Neural cell (in vitro differentiated cells): ENCODE measurements at regions not wholly inside any gene's neighbourhood (a gene's known extent, or its start where the extent isn't known, plus 50 kb on each side); places are given as distances from the start of the nearest gene placed in this dataset.

ENCODE experiments used
- EP300 ChIP-seq: fragments of 450-650 bp; conservative IDR thresholded peaks from 2 replicates; pipeline ENCODE4 v1.6.1; 2014; ENCODE audit warnings: antibody characterized with exemption, mild to moderate bottlenecking, moderate library complexity; ENCODE audit not compliant: poor library complexity, severe bottlenecking
- EZH2 ChIP-seq: fragments of 200-600, 300-800 bp; shearing (Covaris generic), sonication (generic); IDR thresholded peaks from 2 replicates; pipeline ENCODE4 v1.6.1; 2014; ENCODE audit warnings: antibody characterized with exemption, low read length, borderline replicate concordance, mild to moderate bottlenecking; ENCODE audit not compliant: insufficient read depth, poor library complexity, severe bottlenecking
- MXI1 ChIP-seq: fragments of 450-650 bp; conservative IDR thresholded peaks from 2 replicates; pipeline ENCODE4 v1.6.1; 2014; ENCODE audit warnings: antibody characterized with exemption, mild to moderate bottlenecking; ENCODE audit not compliant: poor library complexity, severe bottlenecking
- POLR2AphosphoS5 ChIP-seq: IDR thresholded peaks from 2 replicates; pipeline ENCODE4 v1.6.1; 2012
- RAD21 ChIP-seq: fragments of 450-650 bp; conservative IDR thresholded peaks from 2 replicates; pipeline ENCODE4 v1.6.1; 2014; ENCODE audit warnings: antibody characterized with exemption, mild to moderate bottlenecking, moderate library complexity
- SMC3 ChIP-seq: fragments of 450-650 bp; conservative IDR thresholded peaks from 2 replicates; pipeline ENCODE4 v1.6.1; 2014; ENCODE audit warnings: antibody characterized with exemption, mild to moderate bottlenecking, moderate library complexity; ENCODE audit not compliant: poor library complexity
- TF ChIP-seq, protein P1 (sequence below): fragments of 450-650 bp; IDR thresholded peaks from 2 replicates; pipeline ENCODE4 v1.5.1; 2014; ENCODE audit warnings: antibody characterized with exemption, mild to moderate bottlenecking, moderate library complexity; ENCODE audit not compliant: poor library complexity, severe bottlenecking
- TF ChIP-seq, protein P2 (sequence below): IDR thresholded peaks from 2 replicates; pipeline ENCODE4 v1.6.1; 2012; ENCODE audit warnings: borderline replicate concordance

DNA sequence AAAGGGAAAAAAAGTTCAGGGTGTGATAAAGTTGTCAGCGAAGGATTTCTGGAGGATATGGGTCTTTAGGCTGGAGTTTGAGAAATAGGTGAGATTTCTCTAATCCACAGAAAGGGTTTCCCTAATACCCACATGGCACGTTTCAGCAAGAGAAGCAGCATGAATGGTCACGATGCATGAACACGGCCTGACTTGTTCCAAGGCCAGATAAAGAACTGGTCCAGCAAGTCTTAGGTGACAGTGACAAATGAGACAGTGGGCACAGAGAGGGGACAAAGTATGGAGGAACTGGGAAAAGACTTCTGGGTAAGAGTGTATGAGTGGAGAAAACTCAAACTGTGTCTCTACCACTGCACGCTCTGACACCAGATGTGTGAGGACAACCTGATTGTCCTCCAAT lies 262.0 kb upstream of the FOXQ1 start:
- TF ChIP-seq, protein P1, sequence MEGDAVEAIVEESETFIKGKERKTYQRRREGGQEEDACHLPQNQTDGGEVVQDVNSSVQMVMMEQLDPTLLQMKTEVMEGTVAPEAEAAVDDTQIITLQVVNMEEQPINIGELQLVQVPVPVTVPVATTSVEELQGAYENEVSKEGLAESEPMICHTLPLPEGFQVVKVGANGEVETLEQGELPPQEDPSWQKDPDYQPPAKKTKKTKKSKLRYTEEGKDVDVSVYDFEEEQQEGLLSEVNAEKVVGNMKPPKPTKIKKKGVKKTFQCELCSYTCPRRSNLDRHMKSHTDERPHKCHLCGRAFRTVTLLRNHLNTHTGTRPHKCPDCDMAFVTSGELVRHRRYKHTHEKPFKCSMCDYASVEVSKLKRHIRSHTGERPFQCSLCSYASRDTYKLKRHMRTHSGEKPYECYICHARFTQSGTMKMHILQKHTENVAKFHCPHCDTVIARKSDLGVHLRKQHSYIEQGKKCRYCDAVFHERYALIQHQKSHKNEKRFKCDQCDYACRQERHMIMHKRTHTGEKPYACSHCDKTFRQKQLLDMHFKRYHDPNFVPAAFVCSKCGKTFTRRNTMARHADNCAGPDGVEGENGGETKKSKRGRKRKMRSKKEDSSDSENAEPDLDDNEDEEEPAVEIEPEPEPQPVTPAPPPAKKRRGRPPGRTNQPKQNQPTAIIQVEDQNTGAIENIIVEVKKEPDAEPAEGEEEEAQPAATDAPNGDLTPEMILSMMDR = no peak
- TF ChIP-seq EZH2 (no peak), SMC3 (no peak), EP300 (no peak), POLR2AphosphoS5 (no peak), RAD21 (no peak), MXI1 (no peak)
- TF ChIP-seq, protein P2, sequence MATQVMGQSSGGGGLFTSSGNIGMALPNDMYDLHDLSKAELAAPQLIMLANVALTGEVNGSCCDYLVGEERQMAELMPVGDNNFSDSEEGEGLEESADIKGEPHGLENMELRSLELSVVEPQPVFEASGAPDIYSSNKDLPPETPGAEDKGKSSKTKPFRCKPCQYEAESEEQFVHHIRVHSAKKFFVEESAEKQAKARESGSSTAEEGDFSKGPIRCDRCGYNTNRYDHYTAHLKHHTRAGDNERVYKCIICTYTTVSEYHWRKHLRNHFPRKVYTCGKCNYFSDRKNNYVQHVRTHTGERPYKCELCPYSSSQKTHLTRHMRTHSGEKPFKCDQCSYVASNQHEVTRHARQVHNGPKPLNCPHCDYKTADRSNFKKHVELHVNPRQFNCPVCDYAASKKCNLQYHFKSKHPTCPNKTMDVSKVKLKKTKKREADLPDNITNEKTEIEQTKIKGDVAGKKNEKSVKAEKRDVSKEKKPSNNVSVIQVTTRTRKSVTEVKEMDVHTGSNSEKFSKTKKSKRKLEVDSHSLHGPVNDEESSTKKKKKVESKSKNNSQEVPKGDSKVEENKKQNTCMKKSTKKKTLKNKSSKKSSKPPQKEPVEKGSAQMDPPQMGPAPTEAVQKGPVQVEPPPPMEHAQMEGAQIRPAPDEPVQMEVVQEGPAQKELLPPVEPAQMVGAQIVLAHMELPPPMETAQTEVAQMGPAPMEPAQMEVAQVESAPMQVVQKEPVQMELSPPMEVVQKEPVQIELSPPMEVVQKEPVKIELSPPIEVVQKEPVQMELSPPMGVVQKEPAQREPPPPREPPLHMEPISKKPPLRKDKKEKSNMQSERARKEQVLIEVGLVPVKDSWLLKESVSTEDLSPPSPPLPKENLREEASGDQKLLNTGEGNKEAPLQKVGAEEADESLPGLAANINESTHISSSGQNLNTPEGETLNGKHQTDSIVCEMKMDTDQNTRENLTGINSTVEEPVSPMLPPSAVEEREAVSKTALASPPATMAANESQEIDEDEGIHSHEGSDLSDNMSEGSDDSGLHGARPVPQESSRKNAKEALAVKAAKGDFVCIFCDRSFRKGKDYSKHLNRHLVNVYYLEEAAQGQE = no peak
